ENCODE measurements at regions not wholly inside any gene's neighbourhood (a gene's known extent, or its start where the extent isn't known, plus 50 kb on each side); places are given as distances from the start of the nearest gene placed in this dataset.

- TF ChIP-seq, protein P1, sequence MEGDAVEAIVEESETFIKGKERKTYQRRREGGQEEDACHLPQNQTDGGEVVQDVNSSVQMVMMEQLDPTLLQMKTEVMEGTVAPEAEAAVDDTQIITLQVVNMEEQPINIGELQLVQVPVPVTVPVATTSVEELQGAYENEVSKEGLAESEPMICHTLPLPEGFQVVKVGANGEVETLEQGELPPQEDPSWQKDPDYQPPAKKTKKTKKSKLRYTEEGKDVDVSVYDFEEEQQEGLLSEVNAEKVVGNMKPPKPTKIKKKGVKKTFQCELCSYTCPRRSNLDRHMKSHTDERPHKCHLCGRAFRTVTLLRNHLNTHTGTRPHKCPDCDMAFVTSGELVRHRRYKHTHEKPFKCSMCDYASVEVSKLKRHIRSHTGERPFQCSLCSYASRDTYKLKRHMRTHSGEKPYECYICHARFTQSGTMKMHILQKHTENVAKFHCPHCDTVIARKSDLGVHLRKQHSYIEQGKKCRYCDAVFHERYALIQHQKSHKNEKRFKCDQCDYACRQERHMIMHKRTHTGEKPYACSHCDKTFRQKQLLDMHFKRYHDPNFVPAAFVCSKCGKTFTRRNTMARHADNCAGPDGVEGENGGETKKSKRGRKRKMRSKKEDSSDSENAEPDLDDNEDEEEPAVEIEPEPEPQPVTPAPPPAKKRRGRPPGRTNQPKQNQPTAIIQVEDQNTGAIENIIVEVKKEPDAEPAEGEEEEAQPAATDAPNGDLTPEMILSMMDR (optimal IDR thresholded peaks at IDR 0.05 in 1 of 3, IDR thresholded peaks at IDR 0.05 in 1 of 3, conservative IDR thresholded peaks at IDR 0.05 in 1 of 3; ENCODE audit: extremely low read depth in 1 of 3, insufficient read depth in 2 of 3, low read length in 3 of 3) = no peak
- no peak for TF ChIP-seq EZH2 (IDR thresholded peaks at IDR 0.05; ENCODE audit: low read length)
These were observed 2289.7 kb downstream of the MAT2B start for GRCh38 chr5:165795073-165795472.

All from keratinocyte (primary cell).